PC-3 (cell line): ENCODE measurements at regions not wholly inside any gene's neighbourhood (a gene's known extent, or its start where the extent isn't known, plus 50 kb on each side); places are given as distances from the start of the nearest gene placed in this dataset.

Experiments
- ATAC-seq: fragments of 200-7000 bp; cut with Tn5 transposase; 2 replicates; pipeline ENCODE4 v1.9.1; 2020; ENCODE audit warnings: mild to moderate bottlenecking, moderate library complexity
- BruUV-seq: library from RNA; stranded (reverse); fragments of 400-500 nt; replicated peaks from 2 replicates; lab custom pipeline; 2021; lab: Mats Ljungman, UMichigan
- CTCF ChIA-PET: fragments of 300-600 bp; sonication (Branson Sonifier 250); formaldehyde crosslinking; loops from one replicate; lab custom pipeline; 2022; ENCODE audit warnings: antibody characterized with exemption; lab: Charles Lee
- POLR2A ChIA-PET: fragments of 300-600 bp; sonication (Branson Sonifier 250); formaldehyde crosslinking; loops from one replicate; lab custom pipeline; 2022; ENCODE audit warnings: antibody characterized with exemption; ENCODE audit not compliant: unreplicated experiment; lab: Charles Lee
- DNase-seq: peaks from one replicate; pipeline ENCODE4 v3.0.0-alpha.2; 2015
- H2AFZ ChIP-seq: fragments of 300-600 bp; sonication (generic); 2 replicates; pipeline ENCODE4 v1.6.0; 2016; ENCODE audit warnings: antibody characterized with exemption, low read length
- H3F3A ChIP-seq: fragments of 300-600 bp; sonication (generic); one replicate; pipeline ENCODE4 v1.6.0; 2017; ENCODE audit warnings: antibody characterized with exemption, low read length, control low read depth, mild to moderate bottlenecking; ENCODE audit not compliant: unreplicated experiment
- H3K27ac ChIP-seq: fragments of 300-600 bp; sonication (generic); 2 replicates; pipeline ENCODE4 v1.5.1; 2016; ENCODE audit warnings: mild to moderate bottlenecking, low read length
- H3K27me3 ChIP-seq: fragments of 300-600 bp; sonication (generic); 2 replicates; pipeline ENCODE4 v1.6.1; 2016; ENCODE audit warnings: low read length, mixed read lengths
- H3K36me3 ChIP-seq: fragments of 300-600 bp; sonication (generic); 2 replicates; pipeline ENCODE4 v1.6.1; 2016; ENCODE audit warnings: low read depth, mixed run types, low read length, mixed read lengths
- H3K4me1 ChIP-seq: fragments of 300-600 bp; sonication (generic); 2 replicates; pipeline ENCODE4 v1.5.1; 2016; ENCODE audit warnings: low read length; ENCODE audit not compliant: insufficient read depth
- H3K4me2 ChIP-seq: fragments of 300-600 bp; sonication (generic); 2 replicates; pipeline ENCODE4 v1.6.0; 2016; ENCODE audit warnings: low read length
- H3K4me3 ChIP-seq: fragments of 300-600 bp; sonication (generic); 2 replicates; pipeline ENCODE4 v1.5.1; 2016; ENCODE audit warnings: mild to moderate bottlenecking, low read length, mixed read lengths
- H3K79me2 ChIP-seq: fragments of 300-600 bp; sonication (generic); 2 replicates; pipeline ENCODE4 v1.6.1; 2017; ENCODE audit warnings: low read length, mixed read lengths
- H3K9ac ChIP-seq: fragments of 300-600 bp; sonication (generic); 2 replicates; pipeline ENCODE4 v1.6.0; 2016; ENCODE audit warnings: mild to moderate bottlenecking, low read length
- H3K9me2 ChIP-seq: fragments of 300-600 bp; sonication (generic); replicated peaks from 2 replicates; pipeline ENCODE4 v1.6.1; 2016; ENCODE audit warnings: mixed run types, low read length, mixed read lengths
- H3K9me3 ChIP-seq: fragments of 300-600 bp; sonication (generic); 2 replicates; pipeline ENCODE4 v1.6.1; 2016; ENCODE audit warnings: low read length, mixed read lengths
- H4K20me1 ChIP-seq: fragments of 300-600 bp; sonication (generic); 2 replicates; pipeline ENCODE4 v1.6.1; 2016; ENCODE audit warnings: low read length, mixed read lengths
- CTCF ChIP-seq: fragments of 300-600 bp; sonication (generic); conservative IDR thresholded peaks from 2 replicates; pipeline ENCODE4 v1.5.1; 2017; ENCODE audit warnings: antibody characterized with exemption, low read depth, mild to moderate bottlenecking, low read length
- EZH2 ChIP-seq: fragments of 300-600 bp; sonication (generic); IDR thresholded peaks from one replicate; pipeline ENCODE4 v1.6.1; 2017; ENCODE audit warnings: antibody characterized with exemption, mild to moderate bottlenecking, low read length; ENCODE audit not compliant: unreplicated experiment
- EZH2phosphoT487 ChIP-seq: fragments of 300-600 bp; sonication (generic); IDR thresholded peaks from 2 replicates; pipeline ENCODE4 v1.6.1; 2018; ENCODE audit warnings: mild to moderate bottlenecking, antibody characterized with exemption, low read length, borderline replicate concordance
- intact Hi-C: fragments of 100-400 bp; cut with micrococcal nuclease; formaldehyde crosslinking; loops from 2 replicates; pipeline ENCODE4 v1.9.0; 2023

- Histone ChIP-seq H3K27ac (no peak overlapping the region), H3K9me2 (no peaks in the 10 kb centered on the region), H3K9me3 (no peaks in the 10 kb centered on the region), H3K36me3 (no peaks in the 10 kb centered on the region), H3K79me2 (no peaks in the 10 kb centered on the region), H3F3A (no peaks in the 10 kb centered on the region), H3K4me1 (no peaks in the 10 kb centered on the region), H4K20me1 (no peaks in the 10 kb centered on the region), H3K4me2 (no peak overlapping the region), H3K27me3 (peaks cover 3% of the 10 kb centered on the region; the same call in 1 of the 2 replicates), H3K4me3 (no peak overlapping the region), H3K9ac (no peak overlapping the region), H2AFZ (no peak overlapping the region)
- TF ChIP-seq EZH2, result no peak
- no peak for TF ChIP-seq CTCF
- TF ChIP-seq EZH2phosphoT487, result no peak
- intact Hi-C loops, result loop anchor here (5.0 kb wide), 1 partner anchor 1555 kb away; no protein-coding TSS in a partner anchor
- no TSS peak for BruUV-seq
- no peak for DNase-seq
- no peak for ATAC-seq
- ChIA-PET POLR2A (no interaction called here), CTCF (interaction anchor here (0.6 kb wide), 1 partner anchor 1629 kb away, joined by 4 read pairs; no protein-coding TSS in a partner anchor)
Measured at GRCh38 chr19:30667746-30668145, 295.6 kb downstream of the ZNF536 start.

- no peaks in the 10 kb centered on the region for H4K20me1 ChIP-seq
- DNase-seq, result no peak
- ATAC-seq, result no peak
- no peaks in the 10 kb centered on the region for H3K79me2 ChIP-seq
- CTCF ChIA-PET, result interaction anchor here (0.5 to 0.6 kb wide), 3 partner anchors 53 to 1818 kb away, joined by 4 read pairs; no protein-coding TSS in a partner anchor
- no peaks in the 10 kb centered on the region for H3K9me2 ChIP-seq
- POLR2A ChIA-PET, result no interaction called here
- H3K4me3 ChIP-seq, result no peak overlapping the region
- no peak overlapping the region for H3K9ac ChIP-seq
- H3K4me2 ChIP-seq, result no peak overlapping the region
- H2AFZ ChIP-seq, result no peak overlapping the region
- H3K27me3 ChIP-seq, result no peaks in the 10 kb centered on the region; the same call in 1 of the 2 replicates
- H3F3A ChIP-seq, result no peaks in the 10 kb centered on the region
- TF ChIP-seq CTCF, result no peak
- TF ChIP-seq EZH2, result no peak
- TF ChIP-seq EZH2phosphoT487, result no peak
- no peaks in the 10 kb centered on the region for H3K9me3 ChIP-seq
- H3K27ac ChIP-seq, result no peak overlapping the region
- no peaks in the 10 kb centered on the region for H3K4me1 ChIP-seq
- intact Hi-C loops, result loop anchor here (5.0 kb wide), 1 partner anchor 1555 kb away; no protein-coding TSS in a partner anchor
- H3K36me3 ChIP-seq, result no peaks in the 10 kb centered on the region
- no TSS peak for BruUV-seq
Measured at GRCh38 chr19:30667227-30667626, 295.0 kb downstream of the ZNF536 start.

GRCh38 chr19:30666301-30666803 lies 294.2 kb downstream of the ZNF536 start:
- no peak for ATAC-seq
- Histone ChIP-seq H3K9me3 (no peaks in the 10 kb centered on the region), H2AFZ (no peak overlapping the region), H3F3A (no peaks in the 10 kb centered on the region), H3K9ac (no peak overlapping the region), H3K27me3 (no peaks in the 10 kb centered on the region; the same call in 1 of the 2 replicates), H3K79me2 (no peaks in the 10 kb centered on the region), H3K27ac (no peak overlapping the region), H3K4me1 (no peaks in the 10 kb centered on the region), H3K9me2 (no peaks in the 10 kb centered on the region), H3K4me3 (no peak overlapping the region), H3K4me2 (no peak overlapping the region), H4K20me1 (no peaks in the 10 kb centered on the region), H3K36me3 (no peaks in the 10 kb centered on the region)
- DNase-seq, result peak; percentile 42
- TF ChIP-seq CTCF (peak; percentile 81), EZH2 (no peak), EZH2phosphoT487 (no peak)
- POLR2A ChIA-PET, result no interaction called here
- intact Hi-C loops, result loop anchor here (5.0 kb wide), 1 partner anchor 1556 kb away; no protein-coding TSS in a partner anchor
- no TSS peak for BruUV-seq
- CTCF ChIA-PET, result interaction anchor here (0.6 kb wide), 1 partner anchor 1903 kb away, joined by 3 read pairs; no protein-coding TSS in a partner anchor
